HG03565 (cell line): ENCODE measurements at regions not wholly inside any gene's neighbourhood (a gene's known extent, or its start where the extent isn't known, plus 50 kb on each side); places are given as distances from the start of the nearest gene placed in this dataset.

Experiments
- ATAC-seq: cut with Tn5 transposase; IDR thresholded peaks from one replicate; pipeline ENCODE4 v1.9.1; 2021; ENCODE audit warnings: mild to moderate bottlenecking, moderate library complexity; ENCODE audit not compliant: unreplicated experiment

GRCh38 chr18:46291149-46291548 is 187.0 kb downstream of the HAUS1 start:
- ATAC-seq = no peak

DNA sequence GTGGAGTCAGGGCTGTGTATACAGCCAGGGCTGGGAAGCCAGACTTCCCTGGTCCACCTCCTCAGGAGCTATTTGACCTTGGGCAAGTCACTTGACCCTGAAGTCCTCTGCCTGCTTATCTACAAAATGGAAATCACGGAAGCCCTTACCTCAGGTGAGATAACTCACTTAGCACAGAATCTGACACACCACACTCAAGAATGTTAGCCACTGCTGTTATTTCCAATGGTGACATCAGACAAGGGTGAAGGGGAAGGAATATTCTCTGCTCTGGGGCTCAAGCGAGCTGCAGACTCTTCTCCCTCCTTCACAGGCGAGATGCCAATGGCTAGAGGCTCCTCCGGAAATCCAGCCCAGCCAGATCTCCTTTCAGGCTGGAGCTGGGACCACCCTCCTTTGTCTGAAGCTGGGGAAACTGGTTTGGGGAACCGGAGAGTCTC is 189.6 kb downstream of the HAUS1 start:
- no peak for ATAC-seq

DNA sequence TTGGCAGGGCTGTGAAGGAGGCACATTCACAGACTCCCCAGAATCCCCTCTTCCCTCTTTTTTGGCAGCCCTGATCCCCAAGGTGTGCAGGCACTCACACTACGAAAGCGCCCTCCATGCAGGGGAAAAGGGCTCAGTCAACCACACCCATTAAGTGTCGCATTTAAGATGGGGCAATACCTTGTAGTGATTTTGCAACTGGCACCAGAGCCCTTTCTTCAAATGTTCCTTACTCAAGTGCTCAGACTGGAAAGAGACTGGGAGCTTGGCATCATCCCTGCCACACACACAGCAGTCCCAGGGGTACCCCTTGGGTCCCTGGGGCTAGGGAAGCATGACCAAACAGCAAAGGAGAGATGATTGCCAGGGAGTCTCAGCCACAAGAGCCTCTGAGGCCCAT is 190.1 kb downstream of the HAUS1 start:
- no peak for ATAC-seq

GRCh38 chr18:46294751-46295150 is 190.6 kb downstream of the HAUS1 start:
- no peak for ATAC-seq

DNA sequence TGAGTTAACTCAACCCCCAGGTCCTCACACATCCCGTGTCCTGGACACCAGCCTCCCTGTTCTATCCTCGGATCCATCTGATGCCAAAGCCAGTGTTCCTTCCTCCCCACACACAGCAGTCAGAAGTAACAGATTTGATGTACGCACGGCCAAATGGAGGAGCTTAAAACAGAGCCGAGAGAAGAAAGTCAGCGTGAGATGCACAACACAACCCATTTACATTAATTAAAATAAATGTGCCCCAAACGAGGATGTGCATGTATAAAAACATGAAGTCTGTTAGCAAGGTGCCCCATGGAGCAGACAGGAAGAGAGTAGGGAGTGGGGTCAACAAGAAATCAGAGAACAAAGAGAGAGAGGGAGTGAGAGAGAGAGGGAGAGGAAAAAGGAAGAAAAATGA is 191.2 kb downstream of the HAUS1 start:
- ATAC-seq = no peak

GRCh38 chr18:46296656-46297055 is 192.5 kb downstream of the HAUS1 start:
- ATAC-seq = no peak

- ATAC-seq = no peak
Measured at GRCh38 chr18:46297124-46297523, 192.9 kb downstream of the HAUS1 start.

DNA sequence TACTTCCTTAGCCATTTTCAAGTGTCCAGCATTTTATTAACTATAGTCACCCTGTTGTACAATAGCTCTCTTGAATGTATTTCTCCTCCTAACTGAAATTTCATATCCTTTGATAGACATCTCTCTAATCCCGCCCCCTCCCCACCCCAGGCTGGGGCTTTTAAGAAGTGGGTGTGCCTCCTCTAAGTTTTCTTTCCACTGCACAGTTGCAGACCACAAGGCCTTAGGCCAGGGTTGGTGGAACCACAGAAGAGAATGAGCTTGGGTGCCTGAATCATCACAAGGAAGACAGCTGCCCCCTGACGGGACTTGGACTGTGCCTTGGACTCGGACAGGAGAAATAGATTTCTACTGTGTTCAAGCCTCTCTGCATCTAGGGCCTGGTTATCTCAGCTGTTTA is 193.4 kb downstream of the HAUS1 start:
- no peak for ATAC-seq

DNA sequence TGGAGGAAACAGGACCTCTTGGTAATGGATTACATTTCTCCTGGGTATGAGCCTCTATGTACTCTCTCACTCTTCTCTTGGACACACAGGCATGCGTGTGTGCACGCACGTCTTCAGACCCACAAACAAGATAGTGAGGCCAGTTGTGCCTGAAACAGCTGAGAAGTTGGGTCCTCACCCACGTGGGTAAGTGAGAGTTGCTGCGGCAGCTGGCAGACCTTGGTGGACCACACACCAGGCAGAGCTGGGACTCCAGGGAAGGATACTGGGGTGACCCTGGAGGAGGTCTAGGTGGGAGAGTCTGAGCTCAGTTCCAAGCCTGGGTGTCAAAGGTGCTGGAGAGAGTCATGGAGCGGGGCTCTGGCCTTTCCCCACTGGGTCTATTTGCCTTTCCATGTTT is 194.3 kb downstream of the HAUS1 start:
- ATAC-seq = no peak

GRCh38 chr18:46299465-46300008 is 195.4 kb downstream of the HAUS1 start:
- no peak for ATAC-seq

GRCh38 chr18:46301081-46301480 is 196.9 kb downstream of the HAUS1 start:
- no peak for ATAC-seq

- no peak for ATAC-seq
Measured at GRCh38 chr18:46301571-46301970, 197.4 kb downstream of the HAUS1 start.

DNA sequence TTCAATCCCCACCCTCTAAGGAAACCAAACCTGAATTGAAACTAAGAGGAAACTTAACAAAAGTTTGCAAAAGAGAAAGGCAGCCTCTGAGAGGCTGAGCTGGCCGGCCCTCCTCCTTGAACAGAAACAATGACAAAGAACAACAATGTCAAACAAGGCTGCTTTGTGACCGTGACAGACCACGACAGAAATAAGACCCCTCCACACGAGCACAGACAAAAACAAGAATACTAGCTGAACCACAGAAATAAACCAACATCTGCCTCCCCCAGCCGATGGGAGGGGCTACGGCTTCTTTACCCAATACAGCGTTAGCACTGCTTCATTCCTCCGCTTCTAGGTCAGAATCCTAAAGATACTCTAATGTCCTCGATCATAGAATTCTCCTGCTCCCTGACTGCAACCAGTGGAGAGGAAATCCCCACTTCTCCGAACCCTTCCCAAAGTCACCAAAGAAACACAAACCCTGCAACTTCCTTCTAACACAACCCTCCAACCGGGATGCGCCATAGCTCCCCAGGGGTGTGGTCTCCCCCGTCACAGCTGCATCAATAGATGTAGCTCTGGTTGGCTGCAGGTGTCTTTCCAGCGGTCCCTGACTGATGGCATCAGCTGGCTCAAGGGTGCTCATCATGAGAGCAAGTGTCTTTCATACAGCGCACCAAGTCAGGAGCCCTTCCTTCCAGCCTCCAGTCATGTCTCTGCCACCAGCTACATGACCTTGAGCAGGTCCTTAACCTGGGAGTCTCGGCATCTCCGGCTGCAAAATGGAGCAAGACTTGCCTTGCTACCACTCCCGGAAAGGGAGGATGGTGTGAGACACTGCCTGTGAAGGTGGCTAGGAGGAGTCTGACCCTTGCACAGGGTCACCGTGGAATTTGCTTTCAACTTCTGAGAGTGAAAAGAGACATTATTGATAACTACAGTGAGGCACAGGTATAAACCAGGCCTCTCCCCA is 198.6 kb downstream of the HAUS1 start:
- no peak for ATAC-seq

DNA sequence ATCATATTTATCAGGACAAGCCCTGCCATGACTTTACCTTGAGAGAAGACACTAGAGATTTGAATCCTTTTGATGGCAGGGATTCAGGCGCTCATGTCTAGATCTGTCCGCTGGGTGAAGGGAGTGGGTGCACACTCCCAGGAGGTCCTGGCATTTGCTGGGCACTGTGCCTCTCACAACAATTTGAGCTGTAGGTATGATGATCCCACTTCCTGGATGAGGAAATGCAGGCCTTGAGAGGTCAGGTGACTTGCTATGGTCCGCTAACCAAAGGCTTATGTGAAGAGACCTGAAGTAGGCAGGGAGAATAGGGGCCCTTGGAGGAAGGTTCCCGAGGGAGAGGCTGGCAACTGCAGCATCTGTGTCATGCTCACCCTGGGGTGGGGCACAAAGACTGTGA is 206.1 kb downstream of the HAUS1 start:
- no peak for ATAC-seq

DNA sequence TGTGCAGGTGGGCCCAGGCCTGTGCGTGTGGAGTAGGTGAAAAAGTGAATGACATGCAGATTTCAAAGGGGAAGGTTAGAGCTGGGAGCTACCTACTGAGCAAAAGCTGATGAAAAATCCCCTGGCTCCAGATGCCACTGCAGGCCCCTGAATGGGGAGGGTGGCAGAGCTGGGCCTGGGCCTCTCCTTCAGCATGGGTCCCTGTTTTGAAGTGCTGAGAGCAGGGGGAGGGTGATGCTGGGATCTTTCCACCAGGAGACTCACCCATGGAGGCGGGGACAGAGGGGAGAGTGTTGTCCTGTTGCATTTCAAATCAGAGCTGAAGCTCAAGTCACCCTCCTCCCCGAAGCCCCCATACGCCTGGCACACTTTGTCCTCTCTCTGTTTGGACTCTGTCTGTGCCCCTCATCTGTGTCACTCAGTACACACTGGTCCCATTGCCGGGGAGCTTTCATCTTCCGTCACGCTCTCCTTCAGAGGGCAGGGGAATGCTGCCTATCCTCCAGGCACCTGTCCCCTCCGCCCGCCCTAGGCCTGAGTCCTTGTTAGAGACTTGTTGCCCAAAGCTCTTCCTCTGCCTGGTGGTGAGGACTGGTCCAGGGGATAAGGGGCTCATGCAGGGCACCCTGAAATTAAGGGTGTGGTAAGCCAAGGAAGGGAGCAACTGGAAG is 206.6 kb downstream of the HAUS1 start:
- no peak for ATAC-seq

DNA sequence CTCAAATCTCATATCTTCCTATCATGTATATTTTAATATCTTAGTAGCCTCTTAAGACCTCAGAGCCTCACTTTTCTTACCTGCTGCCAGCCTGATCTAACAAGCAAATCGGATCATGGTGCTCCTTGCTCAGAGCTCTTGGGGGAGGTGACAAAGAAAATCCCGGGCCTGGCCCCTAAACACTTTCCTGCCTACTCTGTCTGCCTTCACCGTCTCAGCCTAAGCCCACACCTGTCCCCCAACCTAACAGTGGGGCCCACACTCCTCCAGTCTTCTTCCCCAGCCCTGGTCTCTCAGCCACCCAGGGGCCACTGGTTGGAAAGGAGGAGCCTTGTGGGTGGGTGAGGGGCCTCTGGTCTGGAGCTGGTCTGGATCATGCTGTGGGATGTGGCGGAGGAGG is 207.3 kb downstream of the HAUS1 start:
- ATAC-seq = no peak

GRCh38 chr18:46312221-46312620 is 208.0 kb downstream of the HAUS1 start:
- ATAC-seq = no peak

GRCh38 chr18:46313521-46313920 is 209.3 kb downstream of the HAUS1 start:
- ATAC-seq = no peak

DNA sequence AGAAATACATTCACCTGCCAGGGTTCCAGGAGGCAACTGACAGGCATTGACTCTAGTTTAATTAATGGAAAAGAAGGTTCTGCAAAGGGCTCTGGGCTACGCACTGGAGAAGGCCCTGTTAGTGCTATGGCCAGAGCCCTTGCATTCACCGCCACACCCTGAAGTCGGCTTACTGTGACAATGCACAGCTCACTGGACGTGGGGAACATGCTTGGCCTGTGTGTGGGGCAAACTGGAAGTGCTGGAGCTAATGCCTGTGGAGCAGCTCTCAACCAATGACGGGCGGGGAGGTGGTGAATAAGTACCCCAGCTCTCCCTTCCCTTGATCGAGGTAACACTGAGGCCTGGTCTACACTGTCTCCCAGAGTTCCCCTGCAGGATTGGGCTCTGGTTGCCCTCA is 209.8 kb downstream of the HAUS1 start:
- ATAC-seq = no peak

GRCh38 chr18:46315161-46315560 is 211.0 kb downstream of the HAUS1 start:
- no peak for ATAC-seq

DNA sequence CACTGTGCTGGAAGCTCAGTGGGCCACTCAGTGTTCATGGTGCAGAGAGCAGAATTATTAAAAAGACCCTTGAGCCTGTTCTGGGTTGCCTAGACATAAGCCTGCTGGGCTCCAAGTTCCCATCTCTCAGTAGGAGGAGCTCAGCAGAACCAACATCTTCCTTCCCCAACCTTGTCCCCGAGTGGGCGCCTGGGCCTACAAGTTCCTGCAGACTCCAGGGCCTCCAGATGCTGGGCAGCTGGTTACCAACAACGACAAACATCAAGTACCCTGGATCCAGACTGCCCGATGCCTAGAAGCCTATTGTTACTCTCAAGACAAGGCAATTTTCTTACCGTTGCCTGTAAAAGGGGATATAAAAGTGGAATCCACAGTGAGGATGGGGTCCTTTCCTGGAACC is 214.2 kb downstream of the HAUS1 start:
- ATAC-seq = no peak

DNA sequence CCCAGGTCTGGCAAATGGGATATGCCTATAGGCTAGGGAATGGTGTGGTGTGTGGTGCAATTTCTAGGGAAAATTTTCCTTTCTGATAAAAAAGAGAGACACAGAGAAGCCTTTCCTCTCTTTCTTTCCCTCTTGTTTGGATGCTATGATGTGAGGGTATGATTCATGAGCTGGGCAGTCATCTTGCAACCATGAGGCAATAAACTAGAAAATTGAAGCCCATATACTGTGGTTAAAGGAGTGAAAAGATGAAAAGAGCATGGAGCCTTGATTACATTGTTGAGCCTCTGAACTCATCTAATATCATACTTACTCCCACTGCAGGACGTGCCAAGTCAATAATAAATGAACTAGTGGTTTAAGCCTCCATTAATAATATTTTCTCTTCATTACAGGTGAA is 215.6 kb downstream of the HAUS1 start:
- ATAC-seq = no peak
